ENCODE measurements at regions not wholly inside any gene's neighbourhood (a gene's known extent, or its start where the extent isn't known, plus 50 kb on each side); places are given as distances from the start of the nearest gene placed in this dataset.

- no peak for TF ChIP-seq EZH2phosphoT487 (IDR thresholded peaks at IDR 0.05; ENCODE audit: borderline replicate concordance, low read length)
- no peak for TF ChIP-seq CTCF (IDR thresholded peaks at IDR 0.05; ENCODE audit: low read depth, low read length, poor library complexity, severe bottlenecking)
- H3K9me2 ChIP-seq (replicated peaks; ENCODE audit: control insufficient read depth, low read length), result no peaks in the 10 kb centered on the region
These were observed 292.6 kb upstream of the MKI67 start for GRCh38 chr10:128418819-128419218.

DNA sequence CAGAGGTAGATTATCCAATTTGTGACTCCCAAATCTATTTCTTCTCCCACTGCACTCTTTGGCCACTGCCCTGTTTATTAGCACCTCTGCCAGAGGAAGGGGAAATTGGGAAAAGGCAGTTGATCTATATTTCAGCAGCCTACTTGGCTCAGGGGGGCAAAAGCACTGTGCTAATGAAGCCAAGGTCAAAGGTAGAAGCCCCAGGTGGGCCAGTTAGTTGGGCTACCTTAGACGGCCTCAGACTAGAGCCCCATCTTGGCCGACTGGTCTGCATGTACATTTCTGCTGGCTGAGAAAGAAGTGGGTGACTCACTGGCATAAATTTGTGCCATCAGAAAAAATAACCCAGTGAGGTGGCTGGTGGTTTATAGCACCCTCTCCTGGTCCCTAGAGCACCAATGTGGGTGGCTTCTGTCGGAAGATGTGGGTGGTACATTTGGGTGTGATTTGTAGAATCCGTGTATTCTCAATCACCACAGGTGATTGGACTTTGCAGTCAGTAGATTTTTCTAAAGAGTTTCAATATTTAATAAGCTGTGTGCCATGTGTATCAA, 293.3 kb upstream of the MKI67 start:
- no peaks in the 10 kb centered on the region for H3K4me1 ChIP-seq (ENCODE audit: control insufficient read depth, low read length)

More at GRCh38 chr10:128418819-128419218, 292.6 kb upstream of the MKI67 start:
- Histone ChIP-seq H3K4me2 (ENCODE audit: low read length) (no peak overlapping the region), H3K9me3 (ENCODE audit: control insufficient read depth, insufficient read depth, low read length) (no peaks in the 10 kb centered on the region), H3F3A (ENCODE audit: control insufficient read depth, insufficient read depth) (no peaks in the 10 kb centered on the region), H3K27me3 (ENCODE audit: control insufficient read depth, low read length) (no peaks in the 10 kb centered on the region), H3K79me2 (ENCODE audit: control insufficient read depth, low read length) (no peaks in the 10 kb centered on the region), H4K20me1 (ENCODE audit: control insufficient read depth, insufficient read depth, low read depth, low read length) (no peaks in the 10 kb centered on the region), H3K36me3 (ENCODE audit: control insufficient read depth, low read length) (no peaks in the 10 kb centered on the region), H3K27ac (ENCODE audit: low read depth, low read length) (no peak overlapping the region), H3K4me3 (ENCODE audit: low read length) (no peak overlapping the region), H3K4me1 (ENCODE audit: control insufficient read depth, low read length) (no peaks in the 10 kb centered on the region)

GRCh38 chr10:128420623-128421022, 294.4 kb upstream of the MKI67 start:
- no peak overlapping the region for H3K4me3 ChIP-seq (ENCODE audit: low read length)
- no peaks in the 10 kb centered on the region for H3K4me1 ChIP-seq (ENCODE audit: control insufficient read depth, low read length)
- H3K4me2 ChIP-seq (ENCODE audit: low read length), result no peak overlapping the region
- no peaks in the 10 kb centered on the region for H3K27me3 ChIP-seq (ENCODE audit: control insufficient read depth, low read length)
- H3K79me2 ChIP-seq (ENCODE audit: control insufficient read depth, low read length), result no peaks in the 10 kb centered on the region
- H3K9me3 ChIP-seq (ENCODE audit: control insufficient read depth, insufficient read depth, low read length), result no peaks in the 10 kb centered on the region
- H3F3A ChIP-seq (ENCODE audit: control insufficient read depth, insufficient read depth), result no peaks in the 10 kb centered on the region
- TF ChIP-seq CTCF (IDR thresholded peaks at IDR 0.05; ENCODE audit: low read depth, low read length, poor library complexity, severe bottlenecking) (no peak), EZH2phosphoT487 (IDR thresholded peaks at IDR 0.05; ENCODE audit: borderline replicate concordance, low read length) (no peak)
- H3K27ac ChIP-seq (ENCODE audit: low read depth, low read length), result no peak overlapping the region
- no peaks in the 10 kb centered on the region for H3K9me2 ChIP-seq (replicated peaks; ENCODE audit: control insufficient read depth, low read length)
- no peaks in the 10 kb centered on the region for H3K36me3 ChIP-seq (ENCODE audit: control insufficient read depth, low read length)
- no peaks in the 10 kb centered on the region for H4K20me1 ChIP-seq (ENCODE audit: control insufficient read depth, insufficient read depth, low read depth, low read length)

More for the DNA sequence above, 293.3 kb upstream of the MKI67 start:
- no peaks in the 10 kb centered on the region for H3K36me3 ChIP-seq (ENCODE audit: control insufficient read depth, low read length)
- no peaks in the 10 kb centered on the region for H4K20me1 ChIP-seq (ENCODE audit: control insufficient read depth, insufficient read depth, low read depth, low read length)
- H3K27ac ChIP-seq (ENCODE audit: low read depth, low read length), result no peak overlapping the region
- no peaks in the 10 kb centered on the region for H3K79me2 ChIP-seq (ENCODE audit: control insufficient read depth, low read length)
- TF ChIP-seq CTCF (IDR thresholded peaks at IDR 0.05; ENCODE audit: low read depth, low read length, poor library complexity, severe bottlenecking), result no peak
- no peaks in the 10 kb centered on the region for H3K27me3 ChIP-seq (ENCODE audit: control insufficient read depth, low read length)
- no peak overlapping the region for H3K4me2 ChIP-seq (ENCODE audit: low read length)
- H3K9me3 ChIP-seq (ENCODE audit: control insufficient read depth, insufficient read depth, low read length), result no peaks in the 10 kb centered on the region
- H3K9me2 ChIP-seq (replicated peaks; ENCODE audit: control insufficient read depth, low read length), result no peaks in the 10 kb centered on the region
- no peak overlapping the region for H3K4me3 ChIP-seq (ENCODE audit: low read length)
- no peaks in the 10 kb centered on the region for H3F3A ChIP-seq (ENCODE audit: control insufficient read depth, insufficient read depth)

Data from DOHH2 (cell line).